ENCODE measurements at regions not wholly inside any gene's neighbourhood (a gene's known extent, or its start where the extent isn't known, plus 50 kb on each side); places are given as distances from the start of the nearest gene placed in this dataset.

DNA sequence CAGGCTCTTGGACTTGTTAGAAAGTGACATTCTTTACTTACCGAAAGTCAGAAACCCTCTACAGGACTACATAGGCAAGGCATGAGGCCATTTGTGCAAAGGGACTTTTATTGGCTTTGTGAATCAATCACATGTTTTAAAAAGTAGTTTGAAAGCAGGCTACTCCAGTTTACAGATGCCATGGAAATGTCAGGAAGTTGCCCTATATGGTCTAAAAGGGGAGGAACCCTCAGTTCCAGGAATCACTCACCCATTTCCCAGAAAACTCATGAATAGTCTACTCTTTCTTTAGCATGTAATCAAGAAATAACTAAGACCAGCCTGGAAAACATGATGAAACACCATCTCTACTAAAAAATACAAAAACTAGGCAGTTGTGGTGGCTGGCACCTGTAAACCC, 51.0 kb upstream of the MKRN3 start:
- no CpG with 5 or more reads among the region's 1 CpG for WGBS (ENCODE audit: insufficient coverage)
- Histone ChIP-seq H3K27me3 (ENCODE audit: control insufficient read depth, insufficient read depth, low read length) (no peaks in the 10 kb centered on the region), H3K36me3 (ENCODE audit: control insufficient read depth, insufficient read depth, low read length) (no peaks in the 10 kb centered on the region), H3K4me1 (ENCODE audit: control insufficient read depth, insufficient read depth, low read length) (no peaks in the 10 kb centered on the region), H3K27ac (ENCODE audit: low read depth, low read length) (no peak overlapping the region), H3K4me3 (ENCODE audit: low read depth, low read length) (no peak overlapping the region), H3K9me3 (ENCODE audit: control insufficient read depth, insufficient read depth, low read length) (peaks cover 8% of the 10 kb centered on the region)
- no peak for DNase-seq (ENCODE audit: low read depth in 4 of 6, low spot score in 6 of 6)

GRCh38 chr15:23506762-23507161, 58.7 kb upstream of the MKRN3 start:
- DNase-seq (ENCODE audit: low read depth in 4 of 6, low spot score in 6 of 6): no peak
- Histone ChIP-seq H3K27me3 (ENCODE audit: control insufficient read depth, insufficient read depth, low read length) (no peaks in the 10 kb centered on the region), H3K4me3 (ENCODE audit: low read depth, low read length) (no peak overlapping the region), H3K4me1 (ENCODE audit: control insufficient read depth, insufficient read depth, low read length) (no peaks in the 10 kb centered on the region), H3K27ac (ENCODE audit: low read depth, low read length) (no peak overlapping the region), H3K9me3 (ENCODE audit: control insufficient read depth, insufficient read depth, low read length) (peaks cover 9% of the 10 kb centered on the region), H3K36me3 (ENCODE audit: control insufficient read depth, insufficient read depth, low read length) (no peaks in the 10 kb centered on the region)

DNA sequence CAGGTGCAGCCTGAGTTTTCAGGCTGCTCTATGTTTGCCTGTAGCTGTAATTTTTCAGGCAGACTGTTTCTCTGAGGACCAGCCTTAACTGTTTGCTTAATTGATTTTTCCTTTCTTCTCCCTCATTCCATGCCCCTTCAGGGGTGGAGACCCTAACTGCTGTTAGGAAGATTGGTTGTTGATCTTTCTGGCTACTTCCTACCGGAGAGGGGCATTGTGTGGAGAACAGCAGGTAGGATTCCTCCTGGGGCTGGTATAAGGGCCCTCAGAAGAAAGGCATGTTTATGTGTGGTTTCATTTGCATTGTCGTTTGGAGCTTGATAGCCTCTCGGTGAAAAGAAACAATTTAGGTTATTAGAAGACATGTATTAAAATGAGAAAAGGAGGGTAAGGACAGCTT, 56.9 kb upstream of the GOLGA6L2 start:
- Histone ChIP-seq H3K27me3 (ENCODE audit: control insufficient read depth, insufficient read depth, low read length) (no peaks in the 10 kb centered on the region), H3K4me1 (ENCODE audit: control insufficient read depth, insufficient read depth, low read length) (no peaks in the 10 kb centered on the region), H3K27ac (ENCODE audit: low read depth, low read length) (no peak overlapping the region), H3K36me3 (ENCODE audit: control insufficient read depth, insufficient read depth, low read length) (no peaks in the 10 kb centered on the region), H3K4me3 (ENCODE audit: low read depth, low read length) (no peak overlapping the region), H3K9me3 (ENCODE audit: control insufficient read depth, insufficient read depth, low read length) (no peaks in the 10 kb centered on the region)
- DNase-seq (ENCODE audit: low read depth in 4 of 6, low spot score in 6 of 6): peak in 1 of 6 donors; percentile 38
- 37% methylated on average over 3 of the region's 3 CpGs for WGBS (ENCODE audit: insufficient coverage)

DNA sequence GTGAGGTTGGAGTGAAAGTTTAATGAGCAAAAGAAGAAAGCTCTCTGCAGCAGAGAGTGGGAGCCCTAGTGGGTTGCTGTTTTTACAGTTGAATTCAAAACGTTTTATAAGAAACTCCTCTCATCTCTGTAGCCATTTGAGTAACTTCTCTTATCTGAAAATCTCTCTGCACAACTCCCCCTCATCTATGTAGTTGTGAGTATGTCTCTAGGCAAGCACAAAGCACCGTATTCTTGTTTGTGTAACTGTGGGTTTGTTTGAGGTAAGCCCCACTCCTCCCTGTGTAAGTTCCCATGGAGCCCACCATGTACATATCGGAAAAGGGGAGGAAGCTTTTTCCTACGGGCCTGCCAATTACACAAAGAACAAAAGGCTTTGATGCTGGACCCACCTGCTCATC, 56.5 kb upstream of the GOLGA6L2 start:
- WGBS (ENCODE audit: insufficient coverage): 58% methylated on average over 2 of the region's 4 CpGs
- DNase-seq (ENCODE audit: low read depth in 4 of 6, low spot score in 6 of 6): peak in 1 of 6 donors; percentile 2
- H3K27me3 ChIP-seq (ENCODE audit: control insufficient read depth, insufficient read depth, low read length): no peaks in the 10 kb centered on the region
- H3K4me3 ChIP-seq (ENCODE audit: low read depth, low read length): no peak overlapping the region
- no peaks in the 10 kb centered on the region for H3K36me3 ChIP-seq (ENCODE audit: control insufficient read depth, insufficient read depth, low read length)
- H3K4me1 ChIP-seq (ENCODE audit: control insufficient read depth, insufficient read depth, low read length): no peaks in the 10 kb centered on the region
- H3K27ac ChIP-seq (ENCODE audit: low read depth, low read length): no peak overlapping the region
- no peaks in the 10 kb centered on the region for H3K9me3 ChIP-seq (ENCODE audit: control insufficient read depth, insufficient read depth, low read length)

GRCh38 chr15:23497710-23498111, 50.7 kb upstream of the GOLGA6L2 start:
- peak in 3 of 6 donors; percentile 5 to 77 (median 20) for DNase-seq (ENCODE audit: low read depth in 4 of 6, low spot score in 6 of 6)
- no peak overlapping the region for H3K4me3 ChIP-seq (ENCODE audit: low read depth, low read length)
- H3K9me3 ChIP-seq (ENCODE audit: control insufficient read depth, insufficient read depth, low read length): no peaks in the 10 kb centered on the region
- H3K4me1 ChIP-seq (ENCODE audit: control insufficient read depth, insufficient read depth, low read length): no peaks in the 10 kb centered on the region
- no peaks in the 10 kb centered on the region for H3K27me3 ChIP-seq (ENCODE audit: control insufficient read depth, insufficient read depth, low read length)
- H3K36me3 ChIP-seq (ENCODE audit: control insufficient read depth, insufficient read depth, low read length): no peaks in the 10 kb centered on the region
- no CpG with 5 or more reads among the region's 2 CpGs for WGBS (ENCODE audit: insufficient coverage)
- H3K27ac ChIP-seq (ENCODE audit: low read depth, low read length): no peak overlapping the region

Measured in spinal cord (tissue), 9 donors.